MCF 10A (cell line): ENCODE measurements at regions not wholly inside any gene's neighbourhood (a gene's known extent, or its start where the extent isn't known, plus 50 kb on each side); places are given as distances from the start of the nearest gene placed in this dataset.

ENCODE experiments used
- BruUV-seq: library from RNA; stranded (reverse); fragments of 400-500 nt; replicated peaks from 2 replicates; lab custom pipeline; 2021; lab: Mats Ljungman, UMichigan
- CTCF ChIA-PET: fragments of 300-600 bp; sonication (Branson Sonifier 250); formaldehyde crosslinking; extraction: SDS; loops from one replicate; lab custom pipeline; 2021; ENCODE audit warnings: antibody characterized with exemption, inconsistent platforms; lab: Yijun Ruan, JAX
- POLR2A ChIA-PET: fragments of 300-600, 350-650 bp; sonication (Branson Sonifier 250); formaldehyde crosslinking; extraction: SDS; loops from one replicate; lab custom pipeline; 2020; ENCODE audit warnings: antibody characterized with exemption, inconsistent platforms; lab: Yijun Ruan, JAX
- DNase-seq: peaks from one replicate; pipeline ENCODE4 v3.0.0-alpha.2; 2018; ENCODE audit not compliant: unreplicated experiment
- H3K27ac Mint-ChIP-seq: one replicate; pipeline ENCODE4 v1.8.0; 2022; ENCODE audit warnings: mild to moderate bottlenecking, low read depth, mixed read lengths; ENCODE audit not compliant: unreplicated experiment
- H3K27me3 Mint-ChIP-seq: one replicate; pipeline ENCODE4 v1.8.0; 2022; ENCODE audit warnings: mixed read lengths; ENCODE audit not compliant: insufficient read depth, unreplicated experiment
- H3K36me3 Mint-ChIP-seq: one replicate; pipeline ENCODE4 v1.8.0; 2022; ENCODE audit warnings: mild to moderate bottlenecking, moderate library complexity, mixed read lengths; ENCODE audit not compliant: insufficient read depth, unreplicated experiment
- H3K4me1 Mint-ChIP-seq: one replicate; pipeline ENCODE4 v1.8.0; 2022; ENCODE audit warnings: mixed read lengths; ENCODE audit not compliant: insufficient read depth, unreplicated experiment
- H3K4me3 Mint-ChIP-seq: one replicate; pipeline ENCODE4 v1.8.0; 2022; ENCODE audit warnings: mild to moderate bottlenecking, moderate library complexity, mixed read lengths; ENCODE audit not compliant: unreplicated experiment
- H3K9me3 Mint-ChIP-seq: one replicate; pipeline ENCODE4 v1.8.0; 2022; ENCODE audit warnings: mixed read lengths; ENCODE audit not compliant: unreplicated experiment
- intact Hi-C: fragments of 100-400 bp; cut with micrococcal nuclease; formaldehyde crosslinking; loops from 2 replicates; pipeline ENCODE4 v1.14.1; 2022
- TF ChIP-seq, protein P1 (sequence below): fragments of 200-600 bp; IDR thresholded peaks from one replicate; pipeline ENCODE4 v1.8.0; 2022; ENCODE audit warnings: antibody characterized with exemption, mild to moderate bottlenecking; ENCODE audit not compliant: unreplicated experiment

DNA sequence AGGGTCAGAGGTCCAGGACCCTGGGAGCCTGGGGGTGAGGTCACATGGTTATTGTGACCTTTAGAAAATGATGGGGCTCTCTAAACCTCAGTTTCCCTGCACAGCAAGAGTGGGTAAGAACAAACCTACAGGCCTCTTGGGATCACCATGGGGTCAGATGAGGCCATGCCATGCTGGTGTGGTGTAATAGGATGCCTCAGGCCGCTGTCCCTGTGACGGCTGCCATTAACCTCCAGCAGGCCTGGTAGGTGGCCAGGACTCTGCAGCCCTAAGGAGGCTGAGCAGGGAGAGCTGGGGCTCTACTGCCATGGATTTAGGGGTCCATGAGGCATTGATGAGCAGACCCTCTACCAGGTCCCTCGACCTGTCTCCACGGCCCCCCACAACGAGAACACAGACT lies 265.5 kb downstream of the CTTN start:
- no TSS peak for BruUV-seq
- CTCF ChIA-PET = interaction anchor here (0.6 kb wide), 2 partner anchors 21 to 171 kb away, joined by 3 read pairs; no protein-coding TSS in a partner anchor
- peaks cover 20% of the 10 kb centered on the region for H3K9me3 Mint-ChIP-seq

DNA sequence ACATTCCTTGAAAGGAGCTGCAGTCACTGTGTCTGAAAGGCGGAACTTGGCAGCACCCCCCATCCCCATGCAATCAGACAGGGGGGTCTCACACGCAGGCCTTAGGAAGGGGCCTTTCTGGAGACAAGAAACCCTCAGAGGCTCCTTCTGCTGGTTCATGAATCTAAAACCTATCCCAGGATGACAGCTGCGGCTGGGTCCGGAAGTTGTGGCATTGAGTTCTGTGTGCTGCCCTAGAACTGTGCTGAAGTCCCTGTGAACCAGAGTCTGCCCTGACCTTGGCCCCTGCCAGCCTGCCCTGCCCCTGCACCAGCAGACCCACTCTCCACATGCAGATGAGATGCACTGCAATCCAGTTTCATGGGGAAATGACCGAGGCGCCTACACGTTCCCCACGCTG lies 268.0 kb downstream of the CTTN start:
- no TSS peak for BruUV-seq
- Mint-ChIP-seq H3K36me3 (no peaks in the 10 kb centered on the region), H3K4me3 (no peak overlapping the region), H3K9me3 (peaks cover 19% of the 10 kb centered on the region), H3K27me3 (no peaks in the 10 kb centered on the region), H3K27ac (no peak overlapping the region), H3K4me1 (no peaks in the 10 kb centered on the region)
- POLR2A ChIA-PET = no interaction called here
- intact Hi-C loops = no loop called here
- TF ChIP-seq, protein P1, sequence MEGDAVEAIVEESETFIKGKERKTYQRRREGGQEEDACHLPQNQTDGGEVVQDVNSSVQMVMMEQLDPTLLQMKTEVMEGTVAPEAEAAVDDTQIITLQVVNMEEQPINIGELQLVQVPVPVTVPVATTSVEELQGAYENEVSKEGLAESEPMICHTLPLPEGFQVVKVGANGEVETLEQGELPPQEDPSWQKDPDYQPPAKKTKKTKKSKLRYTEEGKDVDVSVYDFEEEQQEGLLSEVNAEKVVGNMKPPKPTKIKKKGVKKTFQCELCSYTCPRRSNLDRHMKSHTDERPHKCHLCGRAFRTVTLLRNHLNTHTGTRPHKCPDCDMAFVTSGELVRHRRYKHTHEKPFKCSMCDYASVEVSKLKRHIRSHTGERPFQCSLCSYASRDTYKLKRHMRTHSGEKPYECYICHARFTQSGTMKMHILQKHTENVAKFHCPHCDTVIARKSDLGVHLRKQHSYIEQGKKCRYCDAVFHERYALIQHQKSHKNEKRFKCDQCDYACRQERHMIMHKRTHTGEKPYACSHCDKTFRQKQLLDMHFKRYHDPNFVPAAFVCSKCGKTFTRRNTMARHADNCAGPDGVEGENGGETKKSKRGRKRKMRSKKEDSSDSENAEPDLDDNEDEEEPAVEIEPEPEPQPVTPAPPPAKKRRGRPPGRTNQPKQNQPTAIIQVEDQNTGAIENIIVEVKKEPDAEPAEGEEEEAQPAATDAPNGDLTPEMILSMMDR = no peak
- CTCF ChIA-PET = no interaction called here
- DNase-seq = no peak

More for the DNA sequence above, 265.5 kb downstream of the CTTN start:
- TF ChIP-seq, protein P1 = no peak
- Mint-ChIP-seq H3K27ac (no peak overlapping the region), H3K4me3 (no peak overlapping the region), H3K36me3 (no peaks in the 10 kb centered on the region), H3K4me1 (no peaks in the 10 kb centered on the region), H3K27me3 (no peaks in the 10 kb centered on the region)
- no peak for DNase-seq
- intact Hi-C loops = no loop called here
- POLR2A ChIA-PET = no interaction called here

DNA sequence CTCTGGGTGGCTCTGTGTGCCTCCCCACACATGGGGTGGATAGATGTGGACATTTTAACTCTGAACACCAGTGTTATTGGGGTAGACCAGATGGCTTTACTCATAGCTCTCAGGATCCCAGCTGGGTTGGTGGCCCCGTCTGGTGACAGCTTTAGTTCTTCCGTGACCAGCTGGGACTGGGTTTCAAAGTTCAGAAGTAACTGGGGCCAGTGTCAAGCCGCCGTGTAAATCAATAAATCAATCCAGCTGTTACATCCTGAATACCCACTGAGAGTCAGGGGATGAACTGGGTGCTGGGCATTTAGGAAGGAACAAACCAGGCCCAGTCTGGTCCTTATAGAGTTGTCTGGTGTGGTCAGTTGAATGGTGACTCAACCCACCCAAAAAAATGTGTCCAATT lies 269.4 kb downstream of the CTTN start:
- no TSS peak for BruUV-seq
- intact Hi-C loops = no loop called here
- CTCF ChIA-PET = no interaction called here
- no peak overlapping the region for H3K4me3 Mint-ChIP-seq
- no peaks in the 10 kb centered on the region for H3K27me3 Mint-ChIP-seq
- H3K36me3 Mint-ChIP-seq = no peaks in the 10 kb centered on the region
- H3K27ac Mint-ChIP-seq = no peak overlapping the region
- POLR2A ChIA-PET = no interaction called here
- peaks cover 26% of the 10 kb centered on the region for H3K9me3 Mint-ChIP-seq
- no peaks in the 10 kb centered on the region for H3K4me1 Mint-ChIP-seq
- DNase-seq = no peak
- TF ChIP-seq, protein P1 = no peak

DNA sequence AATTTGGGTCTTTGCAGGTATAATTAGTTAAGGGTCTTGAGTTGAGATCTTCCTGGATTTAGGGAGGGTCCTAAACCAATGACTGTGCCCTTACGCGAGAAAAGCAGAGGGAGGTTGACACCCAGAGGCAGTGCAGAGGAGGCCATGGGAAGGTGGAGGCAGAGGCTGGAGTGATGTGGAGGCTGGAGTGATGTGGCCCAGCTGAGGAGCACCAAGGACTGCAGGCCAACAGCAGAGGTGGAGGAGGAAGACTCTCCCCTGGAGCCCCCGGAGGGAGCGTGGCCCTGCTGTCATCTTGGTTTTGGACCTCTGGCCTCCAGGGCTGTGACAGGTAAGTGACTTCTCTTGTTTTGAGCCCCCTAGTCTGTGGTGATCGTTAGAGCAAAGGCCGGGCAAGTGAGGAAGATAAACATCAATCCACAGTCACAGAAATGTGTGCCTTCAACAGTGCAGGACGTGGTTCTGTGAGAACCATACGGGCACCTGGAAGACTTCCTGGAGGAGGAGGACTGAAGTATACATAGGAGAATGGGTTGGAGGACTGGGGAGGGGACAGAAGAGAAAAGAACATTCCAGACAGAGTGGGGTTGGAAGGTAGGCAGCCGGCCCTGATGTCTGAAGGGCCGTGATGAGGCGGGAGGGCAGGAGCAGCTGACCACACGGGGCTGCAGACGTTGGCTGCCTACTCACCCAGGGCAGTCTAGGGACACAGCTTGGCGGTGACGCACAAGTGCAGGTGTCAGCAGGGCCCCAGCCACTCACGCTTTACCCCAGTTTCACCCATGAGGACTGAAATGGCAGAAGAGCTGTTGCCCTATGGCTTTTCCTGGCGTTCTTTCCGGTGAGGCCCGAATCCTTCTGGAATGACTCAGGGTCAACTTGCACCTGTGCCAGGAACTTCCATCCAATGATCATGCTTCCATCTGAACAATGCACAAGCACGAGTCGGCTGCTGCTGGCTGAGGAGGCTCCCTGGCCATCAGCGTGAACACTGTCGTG lies 270.2 kb downstream of the CTTN start:
- no peaks in the 10 kb centered on the region for H3K27me3 Mint-ChIP-seq
- no TSS peak for BruUV-seq
- no peak for DNase-seq
- intact Hi-C loops = no loop called here
- ChIA-PET POLR2A (no interaction called here), CTCF (no interaction called here)
- H3K9me3 Mint-ChIP-seq = peaks cover 26% of the 10 kb centered on the region
- H3K4me1 Mint-ChIP-seq = no peaks in the 10 kb centered on the region
- H3K4me3 Mint-ChIP-seq = no peak overlapping the region
- TF ChIP-seq, protein P1 = no peak
- H3K36me3 Mint-ChIP-seq = no peaks in the 10 kb centered on the region
- H3K27ac Mint-ChIP-seq = no peak overlapping the region
